Activated CD8-positive, alpha-beta memory T cell treated with anti-CD3 and anti-CD28 coated beads, Interleukin-2, amount 50 U/mL, for 1 hour (primary cell): ENCODE measurements at regions not wholly inside any gene's neighbourhood (a gene's known extent, or its start where the extent isn't known, plus 50 kb on each side); places are given as distances from the start of the nearest gene placed in this dataset.

ENCODE experiments used
- DNase-seq: peaks from one replicate; pipeline ENCODE4 v3.0.0-alpha.2; 2020; ENCODE audit errors: extremely low read depth

DNA sequence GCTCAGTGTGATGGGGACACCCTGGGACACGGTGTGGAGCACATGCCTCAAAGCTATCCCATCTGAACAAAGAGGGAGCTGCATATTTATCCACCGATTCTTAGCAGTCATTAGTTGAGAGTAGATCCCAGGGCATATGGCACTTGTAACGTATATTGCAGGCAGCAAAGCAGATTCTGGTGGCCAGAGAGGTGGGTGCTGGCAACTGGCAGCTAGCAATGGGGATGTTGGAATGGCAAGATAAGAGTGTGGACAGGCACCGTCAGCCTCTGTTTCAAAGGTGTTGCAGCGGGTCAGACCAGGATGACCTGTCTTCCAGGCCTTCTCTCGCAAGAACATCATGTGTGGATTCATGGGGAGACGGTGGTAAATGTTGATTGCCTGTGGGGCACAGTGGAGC, 54.0 kb upstream of the ADRA1D start:
- no peak for DNase-seq

DNA sequence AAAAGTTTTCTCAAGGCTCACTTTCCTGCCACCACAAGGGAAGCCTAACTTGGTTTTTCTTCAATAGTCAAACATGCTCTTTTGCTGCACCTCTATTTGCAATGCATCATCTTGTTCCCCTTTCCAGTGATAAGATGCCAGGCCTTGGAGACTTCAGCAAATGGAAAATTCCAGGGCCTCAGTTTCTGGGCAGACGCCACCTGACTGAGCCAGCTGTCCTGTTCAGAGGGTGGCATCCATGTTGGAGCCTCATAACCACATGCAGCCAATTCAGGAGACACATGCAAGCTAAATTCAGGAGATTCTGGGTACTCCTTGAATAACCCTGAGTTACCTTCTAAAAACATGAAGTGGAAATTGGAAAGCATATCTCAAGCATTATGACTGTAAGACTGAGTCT, 51.8 kb upstream of the ADRA1D start:
- no peak for DNase-seq

DNA sequence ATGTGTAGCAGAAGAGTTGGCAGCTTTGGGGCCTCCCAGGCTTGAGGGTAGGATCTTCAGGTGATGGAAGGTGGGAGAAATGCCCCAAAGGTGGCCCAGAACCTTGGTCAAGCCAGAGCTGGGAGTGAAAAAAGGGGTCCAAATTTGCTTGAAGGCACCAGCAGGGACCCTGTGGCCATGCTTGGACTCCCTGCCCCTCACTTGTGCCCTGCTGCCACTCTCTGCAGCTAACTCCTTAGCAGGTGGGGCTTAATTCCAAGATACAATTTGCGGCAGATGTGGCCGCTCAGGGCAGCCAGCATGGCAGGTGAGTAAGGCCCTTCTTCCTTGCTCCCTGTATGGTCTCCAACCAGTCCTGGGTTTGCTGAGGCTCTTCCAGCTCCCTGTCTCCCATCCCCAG, 51.3 kb upstream of the ADRA1D start:
- DNase-seq = no peak

DNA sequence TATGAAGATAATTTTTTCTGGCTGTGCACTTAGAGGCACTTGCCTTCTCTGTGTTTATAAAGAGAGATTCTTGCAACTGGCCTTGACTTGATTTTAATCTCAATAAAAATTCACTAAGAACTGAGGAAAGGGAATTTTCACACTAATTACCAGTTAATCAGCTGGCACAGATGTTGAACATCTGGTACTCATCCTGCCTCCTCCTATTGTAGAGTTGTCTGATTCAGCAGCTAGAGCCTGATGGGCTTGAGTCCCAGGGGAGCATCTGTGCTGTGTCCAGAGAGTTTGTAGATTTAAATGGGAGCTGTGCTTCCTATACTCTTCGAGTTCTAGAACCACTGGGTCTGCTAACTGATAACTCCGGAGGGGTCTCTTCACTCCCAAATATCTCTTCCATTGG, 50.7 kb upstream of the ADRA1D start:
- DNase-seq = no peak

DNA sequence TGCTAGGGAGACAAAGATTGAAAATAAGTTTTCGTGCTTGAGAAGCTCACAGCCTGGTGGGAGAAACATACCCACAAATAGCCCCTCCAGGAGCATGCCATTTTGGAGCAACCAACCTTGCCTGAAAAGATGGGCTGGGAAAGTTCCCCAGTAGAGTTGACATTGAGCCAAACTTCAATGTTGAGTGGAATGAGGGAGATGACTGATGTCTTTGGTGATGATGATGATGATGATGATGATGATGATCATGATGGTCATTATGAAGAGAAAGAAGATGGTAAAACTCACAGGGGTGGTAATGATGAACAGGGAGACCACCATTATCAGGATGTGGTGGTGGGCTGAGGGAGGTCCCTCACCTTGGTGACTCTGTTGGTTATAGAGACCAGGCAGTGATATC, 50.1 kb upstream of the ADRA1D start:
- no peak for DNase-seq
